GM19324 (cell line): ENCODE measurements at regions not wholly inside any gene's neighbourhood (a gene's known extent, or its start where the extent isn't known, plus 50 kb on each side); places are given as distances from the start of the nearest gene placed in this dataset.
"Not testable (repeated sequence)": the region's sequence is repeated elsewhere in the genome, so short reads cannot be mapped to it uniquely, and the experiment has no call there.

ENCODE experiments used
- ATAC-seq: cut with Tn5 transposase; IDR thresholded peaks from one replicate; pipeline ENCODE4 v1.9.1; 2021; ENCODE audit warnings: mild to moderate bottlenecking, moderate library complexity; ENCODE audit not compliant: unreplicated experiment, low FRiP score

GRCh38 chr9:26513730-26514129 is 378.9 kb downstream of the CAAP1 start:
- no peak for ATAC-seq

DNA sequence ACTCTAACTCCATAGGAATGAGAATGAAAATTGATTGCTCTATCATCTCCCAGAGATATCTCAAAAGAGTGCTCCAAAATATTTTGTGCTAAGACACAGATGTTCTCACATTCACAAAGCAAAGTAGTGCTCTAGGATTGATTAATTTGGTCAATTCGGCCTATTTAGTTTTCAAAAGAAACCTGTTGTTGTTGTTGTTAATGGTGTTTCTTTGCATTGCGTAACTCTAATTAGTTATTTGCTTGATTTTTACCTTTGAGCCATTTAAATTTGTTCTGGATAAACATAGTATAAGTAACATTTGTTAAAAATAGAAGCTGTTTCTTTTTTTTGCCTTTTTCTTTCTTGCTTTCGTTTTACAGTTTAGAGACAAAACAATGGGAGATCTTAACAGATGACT is 382.5 kb downstream of the CAAP1 start:
- ATAC-seq = no peak

- ATAC-seq = no peak
These were observed 383.7 kb downstream of the CAAP1 start for GRCh38 chr9:26508897-26509296.

DNA sequence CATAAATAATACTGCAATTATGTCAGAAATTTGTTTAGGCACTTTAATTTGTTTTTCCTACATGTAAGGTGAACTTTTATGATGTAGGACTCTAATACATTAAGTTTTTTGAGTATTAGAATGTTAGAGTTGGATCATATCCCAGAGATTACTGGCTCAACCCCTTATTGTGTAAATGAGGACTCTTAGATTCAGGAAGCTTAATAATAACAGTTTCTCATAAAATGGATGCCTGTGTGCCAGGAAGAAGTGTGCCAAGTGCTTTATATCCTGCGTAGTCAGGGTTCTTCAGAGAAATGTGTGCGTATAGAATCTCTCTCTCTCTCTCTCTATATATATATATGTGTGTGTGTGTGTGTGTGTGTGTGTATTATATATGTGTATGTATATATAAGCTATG is 388.5 kb downstream of the CAAP1 start:
- no peak for ATAC-seq

GRCh38 chr9:26502311-26502710 is 390.3 kb downstream of the CAAP1 start:
- no peak for ATAC-seq

DNA sequence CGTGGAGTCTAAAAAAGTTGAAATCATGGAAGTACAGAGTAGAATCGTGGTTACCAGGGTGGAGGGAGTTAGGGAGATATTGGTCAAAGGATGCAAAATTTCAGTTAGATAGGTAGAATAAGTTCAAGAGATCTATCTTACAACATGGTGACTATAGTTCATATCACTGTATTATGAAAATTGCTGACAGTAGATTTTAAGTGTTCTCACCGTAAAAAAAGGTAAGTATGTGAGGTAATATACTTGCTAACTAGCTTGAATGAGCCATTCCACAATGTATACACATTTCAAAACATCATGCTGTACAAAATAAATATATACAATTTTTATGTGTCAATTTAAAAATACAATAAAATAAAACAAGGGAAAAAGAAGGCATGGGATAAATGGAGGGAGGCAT is 392.1 kb downstream of the CAAP1 start:
- ATAC-seq = no peak

GRCh38 chr9:26492608-26493521 is 399.7 kb downstream of the CAAP1 start:
- ATAC-seq = not testable (repeated sequence)

GRCh38 chr9:26491922-26492607 is 400.5 kb downstream of the CAAP1 start:
- ATAC-seq = not testable (repeated sequence)

DNA sequence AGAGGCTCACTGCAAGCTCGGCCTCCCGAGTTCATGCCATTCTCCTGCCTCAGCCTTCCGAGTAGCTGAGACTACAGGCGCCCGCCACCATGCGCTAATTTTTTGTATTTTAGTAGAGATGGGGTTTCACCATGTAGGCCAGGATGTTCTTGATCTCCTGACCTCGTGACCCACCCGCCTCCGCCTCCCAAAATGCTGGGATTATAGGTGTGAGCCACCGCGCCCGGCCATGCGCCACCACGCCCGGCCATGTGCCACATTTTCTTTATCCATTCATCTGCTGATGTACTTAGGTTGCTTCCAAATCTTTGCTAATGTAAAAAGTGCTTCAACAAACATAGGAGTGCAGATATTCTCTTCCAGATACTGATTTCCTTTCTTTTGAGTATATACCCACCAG is 408.6 kb downstream of the CAAP1 start:
- ATAC-seq = no peak

DNA sequence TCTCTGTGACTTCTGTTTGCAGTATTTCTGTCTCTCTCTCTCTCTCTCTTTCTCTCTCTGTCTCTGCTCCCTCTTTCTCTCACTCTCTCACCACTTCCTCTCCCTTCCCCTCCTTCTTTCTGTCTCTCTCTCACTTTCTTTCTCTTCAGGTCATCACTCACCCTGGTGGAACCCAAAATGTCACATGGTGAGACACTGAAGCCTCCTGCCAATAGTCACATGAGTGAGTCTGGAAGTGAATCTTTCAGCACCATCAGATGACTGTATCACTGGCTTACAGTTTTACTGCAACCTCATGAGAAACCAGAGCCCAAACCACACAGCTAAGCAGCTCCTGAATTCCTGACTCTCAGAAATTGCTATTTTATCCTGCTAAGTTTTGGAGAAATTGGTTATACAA is 414.6 kb downstream of the CAAP1 start:
- ATAC-seq = no peak

- no peak for ATAC-seq
These were observed 421.3 kb downstream of the CAAP1 start for GRCh38 chr9:26471261-26471660.

GRCh38 chr9:26470284-26470683 is 422.3 kb downstream of the CAAP1 start:
- no peak for ATAC-seq

DNA sequence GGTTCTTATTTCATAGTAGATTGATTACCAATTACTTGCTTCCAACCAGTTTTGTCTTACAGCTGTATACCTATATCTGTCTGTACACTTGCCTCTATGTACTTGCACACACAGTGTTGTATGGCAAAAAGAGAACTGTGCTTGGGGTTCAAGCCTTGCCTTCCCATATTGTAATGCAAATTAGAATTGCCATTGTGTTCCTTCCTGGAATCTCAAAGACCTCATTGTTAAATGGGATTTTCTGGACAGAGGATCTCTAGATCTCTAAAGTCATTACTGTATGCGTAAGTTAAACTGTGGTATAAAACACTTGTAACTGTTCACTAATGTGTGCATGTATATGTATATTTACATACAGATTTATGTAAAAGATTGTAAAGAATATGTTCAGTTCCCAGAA is 428.8 kb downstream of the CAAP1 start:
- no peak for ATAC-seq

DNA sequence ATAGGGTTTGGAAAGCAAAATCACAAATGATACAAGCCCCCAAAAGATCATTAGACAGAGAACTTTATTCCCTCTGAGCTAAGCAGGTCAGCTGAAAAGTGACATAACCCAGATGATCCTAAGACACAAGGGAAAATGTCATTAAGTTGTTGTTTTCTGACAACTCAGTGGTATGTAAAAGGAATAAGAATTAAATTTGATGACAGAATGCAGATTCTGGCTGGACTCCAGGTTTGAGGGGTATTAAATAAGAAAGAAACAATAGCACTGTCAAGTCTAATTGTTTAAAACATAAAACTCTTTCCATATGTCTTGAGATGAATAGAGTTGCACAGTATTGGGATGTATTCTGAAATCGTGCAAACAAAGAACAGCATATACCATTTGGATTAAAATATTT is 429.9 kb downstream of the CAAP1 start:
- ATAC-seq = no peak

DNA sequence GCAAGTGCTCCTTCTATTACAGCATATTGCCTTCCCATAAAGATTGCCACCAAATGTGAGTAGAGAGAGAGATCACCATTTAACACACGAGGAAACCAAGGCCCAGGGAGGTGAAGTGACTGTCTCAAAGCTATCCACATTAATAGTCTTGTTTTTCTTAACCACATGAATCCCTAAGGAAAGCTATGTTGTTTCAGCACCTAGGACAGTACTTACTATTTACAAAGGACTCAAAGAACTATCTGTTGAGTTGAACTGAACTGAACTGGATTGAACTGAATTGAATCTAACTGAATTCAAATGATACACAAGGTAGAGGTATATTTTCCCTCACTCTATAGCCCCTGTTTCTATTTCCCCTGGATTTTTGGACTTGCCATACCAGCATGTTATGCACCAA is 430.4 kb downstream of the CAAP1 start:
- ATAC-seq = no peak

DNA sequence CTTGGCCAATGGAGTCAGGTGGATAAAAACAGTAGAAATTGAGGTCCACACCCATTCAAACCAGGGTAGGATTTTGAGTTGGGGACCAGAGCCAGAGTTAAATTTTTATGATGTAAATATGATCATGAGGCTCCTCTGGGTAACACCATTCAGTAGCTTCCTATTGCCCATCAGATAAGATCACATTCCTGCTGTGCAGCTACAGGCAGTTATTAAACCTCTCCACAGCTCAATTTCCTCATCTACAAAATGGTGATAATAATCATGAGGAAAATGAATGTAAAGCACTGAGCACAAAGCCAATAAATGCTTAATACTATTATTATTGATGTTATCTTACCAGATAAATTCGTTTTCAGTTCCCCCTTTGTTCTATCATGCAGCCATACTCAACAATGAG is 432.0 kb downstream of the CAAP1 start:
- no peak for ATAC-seq

DNA sequence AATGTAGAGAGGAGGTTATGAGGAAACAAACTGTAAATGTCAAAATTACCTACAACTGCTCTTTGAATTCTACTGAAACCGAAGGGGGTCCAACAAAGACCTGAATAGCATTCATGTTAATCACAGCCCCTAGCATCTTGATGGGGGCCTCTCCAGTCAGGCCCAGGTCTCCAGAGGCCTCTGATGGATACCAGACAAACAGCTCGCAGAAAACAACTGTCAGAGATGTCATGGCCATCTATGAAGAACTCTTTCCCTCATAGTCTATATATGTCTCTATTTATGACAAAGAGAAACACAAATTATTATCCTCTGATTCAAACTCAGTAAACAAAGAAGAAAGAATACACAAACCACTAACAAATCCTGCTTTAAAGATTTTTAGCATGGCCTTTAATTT is 432.6 kb downstream of the CAAP1 start:
- ATAC-seq = no peak

DNA sequence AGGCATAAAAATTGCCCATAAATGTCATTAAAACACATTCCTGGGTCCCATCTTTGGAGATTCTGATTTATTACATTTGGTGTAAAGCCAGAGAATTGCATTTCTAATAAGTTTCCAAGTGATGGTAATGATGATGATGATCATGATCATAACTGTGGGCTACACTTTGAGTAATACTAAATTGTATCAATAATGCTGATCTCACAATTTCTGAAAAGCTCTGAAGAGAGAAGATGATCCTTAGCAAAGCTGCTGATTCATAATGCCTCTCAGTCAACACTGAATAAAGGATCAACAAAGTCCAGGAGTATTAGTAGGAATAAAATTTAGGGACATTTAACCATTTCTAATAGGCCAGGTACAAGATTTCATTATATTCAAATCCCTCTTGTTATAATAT is 434.5 kb downstream of the CAAP1 start:
- no peak for ATAC-seq

GRCh38 chr9:26457151-26457550 is 435.5 kb downstream of the CAAP1 start:
- no peak for ATAC-seq

- ATAC-seq = no peak
These were observed 453.5 kb downstream of the CAAP1 start for GRCh38 chr9:26439061-26439624.

- ATAC-seq = no peak
These were observed 455.4 kb downstream of the CAAP1 start for GRCh38 chr9:26437056-26437711.
